K562 (cell line): ENCODE measurements at regions not wholly inside any gene's neighbourhood (a gene's known extent, or its start where the extent isn't known, plus 50 kb on each side); places are given as distances from the start of the nearest gene placed in this dataset.

ENCODE experiments used
- ATAC-seq: fragments of 200-7000 bp; cut with Tn5 transposase; 3 replicates; pipeline ENCODE4 v1.9.1; 2020; ENCODE audit warnings: moderate library complexity
- BruUV-seq: library from RNA; stranded (reverse); fragments of 400-500 nt; replicated peaks from 2 replicates; lab custom pipeline; 2021; lab: Mats Ljungman, UMichigan
- CTCF ChIA-PET: fragments of 300-600 bp; formaldehyde crosslinking; extraction: SDS; loops from one replicate; lab custom pipeline; 2021; ENCODE audit warnings: low intra/inter-chr PET ratio; lab: Yijun Ruan, JAX
- POLR2A ChIA-PET: fragments of 300-600, 350-650 bp; sonication (Branson Sonifier 250); formaldehyde crosslinking; extraction: SDS; loops from one replicate; lab custom pipeline; 2021; ENCODE audit warnings: antibody characterized with exemption, inconsistent platforms; lab: Yijun Ruan, JAX
- DNase-seq, 4 experiments: peaks; one replicate each; pipeline versions ENCODE4 v3.0.0 to v3.0.0-alpha.2; 2011 to 2018; ENCODE audit warnings: low spot score in 3 of 4, mixed read lengths in 3 of 4; ENCODE audit errors: extremely low read depth in 1 of 4
- FAIRE-seq: peaks from 2 replicates; lab custom pipeline; 2011; peaks lifted over from hg19 to GRCh38; lab: Jason Lieb, UNC
- H2AFZ ChIP-seq: 2 replicates; pipeline ENCODE4 v1.6.0; 2011; ENCODE audit warnings: low read depth, low read length, control low read depth, inconsistent platforms
- H3K27ac ChIP-seq: fragments of 200-600 bp; 3 replicates; pipeline ENCODE4 v1.8.0; 2011; ENCODE audit warnings: low read depth, mild to moderate bottlenecking, control low read depth, inconsistent platforms, low read length, moderate library complexity, mixed read lengths; ENCODE audit errors: extremely low read depth
- H3K27me3 ChIP-seq, 2 experiments: fragments of 300-600 bp in 1 of 2; 2 replicates in 1 of 2; 3 replicates in 1 of 2; pipeline versions ENCODE4 v1.6.0 to v1.8.0; 2011; ENCODE audit warnings: inconsistent platforms in 2 of 2, low read length in 2 of 2, mild to moderate bottlenecking in 1 of 2, mixed read lengths in 1 of 2, moderate library complexity in 1 of 2; ENCODE audit not compliant: control insufficient read depth in 2 of 2, insufficient read depth in 2 of 2
- H3K36me3 ChIP-seq: fragments of 300-600 bp; 3 replicates; pipeline ENCODE4 v1.8.0; 2011; ENCODE audit warnings: mild to moderate bottlenecking, low read length, inconsistent platforms; ENCODE audit not compliant: control insufficient read depth, insufficient read depth
- H3K4me1 ChIP-seq, 2 experiments: fragments of 200-600 bp in 1 of 2; replicated peaks in 1 of 2; 2 replicates in 1 of 2; 3 replicates in 1 of 2; pipeline versions ENCODE4 v1.5.1 to v1.8.0; 2011; ENCODE audit warnings: inconsistent platforms in 2 of 2, low read length in 2 of 2, mild to moderate bottlenecking in 1 of 2, mixed read lengths in 1 of 2, moderate library complexity in 1 of 2; ENCODE audit not compliant: control insufficient read depth in 2 of 2, insufficient read depth in 2 of 2
- H3K4me2 ChIP-seq: 2 replicates; pipeline ENCODE4 v1.6.1; 2011; ENCODE audit warnings: low read length, control low read depth, inconsistent platforms, mixed read lengths; ENCODE audit not compliant: insufficient read depth
- H3K4me3 ChIP-seq: fragments of 200-600 bp; sonication (generic), shearing (Covaris generic); 2 replicates; pipeline ENCODE4 v1.5.1; 2016; ENCODE audit warnings: control low read depth, inconsistent platforms
- H3K79me2 ChIP-seq: fragments of 200-600 bp; 3 replicates; pipeline ENCODE4 v1.8.0; 2011; ENCODE audit warnings: low read length, inconsistent platforms; ENCODE audit not compliant: control insufficient read depth, insufficient read depth
- H3K9ac ChIP-seq, 2 experiments: 2 replicates each; pipeline versions ENCODE4 v1.6.0 to v1.6.1; 2011; ENCODE audit warnings: low read depth in 2 of 2, low read length in 2 of 2, control low read depth in 1 of 2, inconsistent platforms in 1 of 2, mild to moderate bottlenecking in 1 of 2, mixed read lengths in 1 of 2; ENCODE audit not compliant: insufficient read depth in 1 of 2
- H3K9me1 ChIP-seq: one replicate; pipeline ENCODE4 v1.6.0; 2011; ENCODE audit warnings: inconsistent platforms, mild to moderate bottlenecking, low read length, moderate library complexity; ENCODE audit not compliant: control insufficient read depth, insufficient read depth
- H3K9me3 ChIP-seq: replicated peaks from 2 replicates; pipeline ENCODE4 v1.5.1; 2011; ENCODE audit warnings: low read depth, low read length, inconsistent platforms; ENCODE audit not compliant: control insufficient read depth, insufficient read depth
- H4K20me1 ChIP-seq: replicated peaks from 2 replicates; pipeline ENCODE4 v1.6.1; 2011; ENCODE audit warnings: low read length, inconsistent platforms, mixed read lengths; ENCODE audit not compliant: control insufficient read depth, insufficient read depth
- FOS ChIP-seq: IDR thresholded peaks from 3 replicates; pipeline ENCODE4 v1.6.1; 2011; ENCODE audit not compliant: insufficient read length; ENCODE audit errors: extremely low read depth
- KAT8 ChIP-seq: fragments of 450-650 bp; IDR thresholded peaks from 2 replicates; pipeline ENCODE4 v1.6.1; 2016; ENCODE audit warnings: low read depth, mild to moderate bottlenecking
- KLF1 ChIP-seq: fragments of 450-650 bp; IDR thresholded peaks from 2 replicates; pipeline ENCODE4 v1.6.1; 2016; ENCODE audit warnings: missing genetic modification characterization, missing compliant biosample characterization
- MCM3 ChIP-seq: fragments of 450-650 bp; IDR thresholded peaks from 2 replicates; pipeline ENCODE4 v1.6.1; 2016
- POLR2H ChIP-seq: IDR thresholded peaks from 2 replicates; pipeline ENCODE4 v1.6.1; 2016; ENCODE audit warnings: missing genetic modification characterization, low read depth, mild to moderate bottlenecking, control low read depth, missing compliant biosample characterization, moderate library complexity
- RBM39 ChIP-seq: fragments of 200-400 bp; formaldehyde crosslinking; optimal IDR thresholded peaks from 2 replicates; pipeline ENCODE3; 2018; ENCODE audit warnings: low read depth, low read length
- ZNF146 ChIP-seq: IDR thresholded peaks from one replicate; pipeline ENCODE4 v1.6.1; 2018; ENCODE audit warnings: missing compliant biosample characterization; ENCODE audit not compliant: unreplicated experiment
- ZNF584 ChIP-seq: fragments of 200-800 bp; sonication (Bioruptor generic); IDR thresholded peaks from 2 replicates; pipeline ENCODE4 v1.6.1; 2016; ENCODE audit warnings: low read depth, mild to moderate bottlenecking, missing genetic modification characterization, missing compliant biosample characterization
- ZNF699 ChIP-seq: fragments of 250-450 bp; sonication (Bioruptor Pico); IDR thresholded peaks from 2 replicates; pipeline ENCODE4 v1.8.0; 2021; ENCODE audit warnings: mild to moderate bottlenecking, moderate library complexity; ENCODE audit not compliant: insufficient replicate concordance
- WGBS: fragments of 100-300 bp; shearing (Covaris generic); methylation state at CpG from one replicate; pipeline ENCODE4 v1.1.6; 2016; ENCODE audit warnings: low coverage, mixed read lengths; ENCODE audit not compliant: insufficient coverage; ENCODE audit errors: missing lambda C conversion rate; 5-methylcytosine and 5-hydroxymethylcytosine counted together
- in situ Hi-C: fragments of 300-500 bp; cut with MboI; formaldehyde crosslinking; loops from 4 replicates; pipeline ENCODE4 v1.15.0; 2018; ENCODE audit warnings: inconsistent platforms, mixed read lengths
- intact Hi-C: fragments of 100-400 bp; cut with micrococcal nuclease; formaldehyde crosslinking; loops from 2 replicates; pipeline ENCODE4 v1.14.2; 2022
- TF ChIP-seq, protein P1 (sequence below): fragments of 150-350 bp; IDR thresholded peaks from 2 replicates; pipeline ENCODE4 v1.6.1; 2014; ENCODE audit warnings: low read depth, mild to moderate bottlenecking, low read length, borderline replicate concordance
- TF ChIP-seq, protein P2 (sequence below): fragments of 250-450 bp; sonication (Bioruptor Pico); IDR thresholded peaks from 2 replicates; pipeline ENCODE4 v1.5.0; 2021
- TF ChIP-seq, protein P3 (sequence below): fragments of 250-450 bp; sonication (Bioruptor Pico); IDR thresholded peaks from 2 replicates; pipeline ENCODE4 v1.9.0; 2021; ENCODE audit warnings: mild to moderate bottlenecking, inconsistent platforms

DNA sequence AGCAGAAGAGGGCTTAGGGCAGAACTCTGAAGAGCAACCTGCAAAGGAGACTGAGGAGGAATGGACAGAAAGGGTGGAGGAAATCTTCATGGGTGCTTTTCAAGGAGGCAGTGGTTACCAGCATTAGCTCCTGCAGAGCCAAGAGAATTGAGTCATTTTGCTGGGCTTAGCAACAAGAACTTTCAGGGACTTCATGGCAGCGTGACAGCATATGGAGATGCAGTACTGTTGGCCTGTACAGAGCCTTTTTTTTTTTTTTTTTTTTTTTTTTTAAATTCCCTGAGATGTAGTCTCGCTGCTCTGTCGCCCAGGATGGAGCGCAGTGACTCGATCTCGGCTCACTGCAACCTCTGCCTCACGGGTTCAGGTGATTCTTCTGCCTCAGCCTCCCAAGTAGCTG is 296.0 kb upstream of the DMRT1 start (continued):
- TF ChIP-seq, protein P1, sequence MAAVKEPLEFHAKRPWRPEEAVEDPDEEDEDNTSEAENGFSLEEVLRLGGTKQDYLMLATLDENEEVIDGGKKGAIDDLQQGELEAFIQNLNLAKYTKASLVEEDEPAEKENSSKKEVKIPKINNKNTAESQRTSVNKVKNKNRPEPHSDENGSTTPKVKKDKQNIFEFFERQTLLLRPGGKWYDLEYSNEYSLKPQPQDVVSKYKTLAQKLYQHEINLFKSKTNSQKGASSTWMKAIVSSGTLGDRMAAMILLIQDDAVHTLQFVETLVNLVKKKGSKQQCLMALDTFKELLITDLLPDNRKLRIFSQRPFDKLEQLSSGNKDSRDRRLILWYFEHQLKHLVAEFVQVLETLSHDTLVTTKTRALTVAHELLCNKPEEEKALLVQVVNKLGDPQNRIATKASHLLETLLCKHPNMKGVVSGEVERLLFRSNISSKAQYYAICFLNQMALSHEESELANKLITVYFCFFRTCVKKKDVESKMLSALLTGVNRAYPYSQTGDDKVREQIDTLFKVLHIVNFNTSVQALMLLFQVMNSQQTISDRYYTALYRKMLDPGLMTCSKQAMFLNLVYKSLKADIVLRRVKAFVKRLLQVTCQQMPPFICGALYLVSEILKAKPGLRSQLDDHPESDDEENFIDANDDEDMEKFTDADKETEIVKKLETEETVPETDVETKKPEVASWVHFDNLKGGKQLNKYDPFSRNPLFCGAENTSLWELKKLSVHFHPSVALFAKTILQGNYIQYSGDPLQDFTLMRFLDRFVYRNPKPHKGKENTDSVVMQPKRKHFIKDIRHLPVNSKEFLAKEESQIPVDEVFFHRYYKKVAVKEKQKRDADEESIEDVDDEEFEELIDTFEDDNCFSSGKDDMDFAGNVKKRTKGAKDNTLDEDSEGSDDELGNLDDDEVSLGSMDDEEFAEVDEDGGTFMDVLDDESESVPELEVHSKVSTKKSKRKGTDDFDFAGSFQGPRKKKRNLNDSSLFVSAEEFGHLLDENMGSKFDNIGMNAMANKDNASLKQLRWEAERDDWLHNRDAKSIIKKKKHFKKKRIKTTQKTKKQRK = no peak
- TF ChIP-seq, protein P2, sequence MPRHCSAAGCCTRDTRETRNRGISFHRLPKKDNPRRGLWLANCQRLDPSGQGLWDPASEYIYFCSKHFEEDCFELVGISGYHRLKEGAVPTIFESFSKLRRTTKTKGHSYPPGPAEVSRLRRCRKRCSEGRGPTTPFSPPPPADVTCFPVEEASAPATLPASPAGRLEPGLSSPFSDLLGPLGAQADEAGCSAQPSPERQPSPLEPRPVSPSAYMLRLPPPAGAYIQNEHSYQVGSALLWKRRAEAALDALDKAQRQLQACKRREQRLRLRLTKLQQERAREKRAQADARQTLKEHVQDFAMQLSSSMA (CRISPR knock-in tag) = no peak

DNA sequence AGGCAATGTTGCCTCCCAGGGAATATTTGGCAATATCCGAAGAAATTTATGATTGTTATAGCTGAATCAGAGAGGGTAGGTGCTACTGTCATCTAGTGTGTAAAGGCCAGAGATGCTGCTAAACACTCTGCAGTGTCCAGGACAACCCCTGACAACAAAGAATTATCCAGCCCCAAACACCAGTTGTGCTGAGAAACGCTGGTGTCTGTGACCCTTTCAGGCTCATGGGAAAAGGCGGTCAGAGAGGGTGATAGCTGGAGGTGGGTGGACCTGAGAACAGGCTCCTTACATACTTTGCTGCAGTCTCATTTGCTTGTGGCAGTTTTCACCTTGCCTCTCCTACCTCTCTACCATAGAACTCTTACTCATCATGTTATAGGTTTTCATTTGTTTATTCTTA is 295.3 kb upstream of the DMRT1 start:
- no peak overlapping the region for H3K9ac ChIP-seq
- no peaks in the 10 kb centered on the region for H3K9me1 ChIP-seq
- in situ Hi-C loops (no loop called here), intact Hi-C loops (no loop called here)
- no peaks in the 10 kb centered on the region for H3K4me1 ChIP-seq
- H3K27ac ChIP-seq = no peak overlapping the region
- TF ChIP-seq FOS = no peak
- TF ChIP-seq POLR2H = no peak
- TF ChIP-seq KLF1 (tag) = no peak
- TF ChIP-seq KAT8 = no peak
- TF ChIP-seq RBM39 = no peak
- TF ChIP-seq ZNF699 (CRISPR knock-in tag) = no peak
- no peak for TF ChIP-seq ZNF584 (CRISPR knock-in tag)
- TF ChIP-seq, protein P3, sequence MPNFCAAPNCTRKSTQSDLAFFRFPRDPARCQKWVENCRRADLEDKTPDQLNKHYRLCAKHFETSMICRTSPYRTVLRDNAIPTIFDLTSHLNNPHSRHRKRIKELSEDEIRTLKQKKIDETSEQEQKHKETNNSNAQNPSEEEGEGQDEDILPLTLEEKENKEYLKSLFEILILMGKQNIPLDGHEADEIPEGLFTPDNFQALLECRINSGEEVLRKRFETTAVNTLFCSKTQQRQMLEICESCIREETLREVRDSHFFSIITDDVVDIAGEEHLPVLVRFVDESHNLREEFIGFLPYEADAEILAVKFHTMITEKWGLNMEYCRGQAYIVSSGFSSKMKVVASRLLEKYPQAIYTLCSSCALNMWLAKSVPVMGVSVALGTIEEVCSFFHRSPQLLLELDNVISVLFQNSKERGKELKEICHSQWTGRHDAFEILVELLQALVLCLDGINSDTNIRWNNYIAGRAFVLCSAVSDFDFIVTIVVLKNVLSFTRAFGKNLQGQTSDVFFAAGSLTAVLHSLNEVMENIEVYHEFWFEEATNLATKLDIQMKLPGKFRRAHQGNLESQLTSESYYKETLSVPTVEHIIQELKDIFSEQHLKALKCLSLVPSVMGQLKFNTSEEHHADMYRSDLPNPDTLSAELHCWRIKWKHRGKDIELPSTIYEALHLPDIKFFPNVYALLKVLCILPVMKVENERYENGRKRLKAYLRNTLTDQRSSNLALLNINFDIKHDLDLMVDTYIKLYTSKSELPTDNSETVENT = no peak
- TF ChIP-seq MCM3 = no peak
- no peak for TF ChIP-seq ZNF146
- POLR2A ChIA-PET = interaction anchor here (0.8 kb wide), 1 partner anchor 11 kb away, joined by 3 read pairs; no protein-coding TSS in a partner anchor
- FAIRE-seq (no peak), ATAC-seq (no peak), DNase-seq (no peak)
- no peak overlapping the region for H2AFZ ChIP-seq
- no peaks in the 10 kb centered on the region for H4K20me1 ChIP-seq
- H3K79me2 ChIP-seq = no peaks in the 10 kb centered on the region
- no peaks in the 10 kb centered on the region for H3K9me3 ChIP-seq
- no peaks in the 10 kb centered on the region for H3K36me3 ChIP-seq
- CTCF ChIA-PET = interaction anchor here (0.6 kb wide), 1 partner anchor 1465 kb away, joined by 3 read pairs; no protein-coding TSS in a partner anchor
- WGBS = 0% methylated on average over 2 of the region's 3 CpGs
- no peak overlapping the region for H3K4me2 ChIP-seq
- BruUV-seq = no TSS peak
- peaks cover 0 to 9% of the 10 kb centered on the region in 2 experiments; a peak in 3 of 5 replicates for H3K27me3 ChIP-seq
- no peak overlapping the region for H3K4me3 ChIP-seq
